ENCODE measurements at regions not wholly inside any gene's neighbourhood (a gene's known extent, or its start where the extent isn't known, plus 50 kb on each side); places are given as distances from the start of the nearest gene placed in this dataset.

DNA sequence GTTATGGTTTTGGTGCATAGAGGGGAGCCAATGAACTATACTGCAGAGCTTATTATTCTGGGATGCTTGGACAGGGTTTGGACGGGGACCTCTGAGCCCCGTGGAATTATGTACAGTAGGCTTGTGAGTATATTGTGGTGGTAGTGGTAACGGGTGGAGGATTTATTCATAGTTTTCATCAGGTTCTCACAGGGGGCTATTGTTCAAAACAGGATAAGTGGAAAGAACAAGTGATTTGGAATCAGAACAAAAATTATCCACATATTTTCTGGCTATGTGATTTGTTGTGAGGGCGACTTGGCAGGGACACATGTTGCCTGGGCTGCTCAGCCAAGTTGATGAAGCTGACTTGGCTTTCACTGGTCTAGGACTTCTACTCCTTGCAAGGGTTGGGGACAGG is 64.6 kb upstream of the ELOVL5 start:
- Histone ChIP-seq H3K27ac (ENCODE audit: insufficient read depth, low read length) (no peak overlapping the region), H2BK20ac (ENCODE audit: low read depth, low read length) (no peak overlapping the region), H3K79me1 (ENCODE audit: low read depth in 1 of 2, low read length in 2 of 2) (no peaks in the 10 kb centered on the region), H3K18ac (ENCODE audit: low read depth, low read length) (no peak overlapping the region), H3K23ac (ENCODE audit: low read depth, low read length) (no peak overlapping the region), H2BK120ac (ENCODE audit: low read depth, low read length) (no peak overlapping the region), H3K56ac (ENCODE audit: extremely low read depth, insufficient read depth, low read length) (no peak overlapping the region), H3K4me3 (ENCODE audit: insufficient read depth, low read depth, low read length) (no peak overlapping the region), H3K14ac (replicated peaks; ENCODE audit: low read depth, low read length) (no peak overlapping the region), H2AFZ (replicated peaks; ENCODE audit: low read length, poor library complexity) (no peak overlapping the region), H2BK5ac (ENCODE audit: low read depth, low read length, poor library complexity, severe bottlenecking) (no peak overlapping the region), H3K9me1 (ENCODE audit: insufficient read depth, low read length) (no peaks in the 10 kb centered on the region), H2AK9ac (replicated peaks; ENCODE audit: low read depth, low read length, poor library complexity) (no peak overlapping the region), H3K4me1 (ENCODE audit: control insufficient read depth, insufficient read depth, low read length) (no peaks in the 10 kb centered on the region), H4K5ac (ENCODE audit: low read depth, low read length) (no peak overlapping the region), H3K4me2 (ENCODE audit: low read depth, low read length) (no peak overlapping the region), H3K36me3 (ENCODE audit: control insufficient read depth, insufficient read depth, low read length) (no peaks in the 10 kb centered on the region), H3K9me3 (ENCODE audit: control insufficient read depth, insufficient read depth, low read length) (no peaks in the 10 kb centered on the region), H2BK15ac (ENCODE audit: low read depth, low read length) (no peak overlapping the region), H4K20me1 (ENCODE audit: insufficient read depth, low read length) (no peaks in the 10 kb centered on the region), H3K9ac (ENCODE audit: low read depth, low read length) (no peak overlapping the region), H4K91ac (ENCODE audit: insufficient read depth, low read depth, low read length) (no peak overlapping the region), H3K4ac (ENCODE audit: low read depth, low read length) (no peak overlapping the region), H4K8ac (ENCODE audit: low read depth in 2 of 2, low read length in 2 of 2) (no peak overlapping the region), H3K27me3 (ENCODE audit: control insufficient read depth, insufficient read depth, low read length) (peaks cover 23% of the 10 kb centered on the region), H2AK5ac (ENCODE audit: low read depth, low read length) (no peak overlapping the region)
- BruUV-seq (replicated peaks) = no TSS peak
- CTCF ChIA-PET = no interaction called here
- no CpG with 5 or more reads among the region's 4 CpGs for WGBS, 2 experiments (ENCODE audit: extremely low coverage in 2 of 2, insufficient read length in 1 of 2)
- no peak for DNase-seq
- ATAC-seq (ENCODE audit: low read depth) = no peak
- intact Hi-C loops (cut with micrococcal nuclease) = no loop called here
- in situ Hi-C loops (cut with MboI; ENCODE audit: low sequenced_read_pairs) = no loop called here
- no peak for TF ChIP-seq BHLHE40 (IDR thresholded peaks at IDR 0.05; ENCODE audit: low read depth, low read length)
- TF ChIP-seq RAD21 (IDR thresholded peaks at IDR 0.05; ENCODE audit: low read length) = no peak
- no peak for TF ChIP-seq MAFK (IDR thresholded peaks at IDR 0.05; ENCODE audit: low read depth, low read length)
- TF ChIP-seq, protein P1, sequence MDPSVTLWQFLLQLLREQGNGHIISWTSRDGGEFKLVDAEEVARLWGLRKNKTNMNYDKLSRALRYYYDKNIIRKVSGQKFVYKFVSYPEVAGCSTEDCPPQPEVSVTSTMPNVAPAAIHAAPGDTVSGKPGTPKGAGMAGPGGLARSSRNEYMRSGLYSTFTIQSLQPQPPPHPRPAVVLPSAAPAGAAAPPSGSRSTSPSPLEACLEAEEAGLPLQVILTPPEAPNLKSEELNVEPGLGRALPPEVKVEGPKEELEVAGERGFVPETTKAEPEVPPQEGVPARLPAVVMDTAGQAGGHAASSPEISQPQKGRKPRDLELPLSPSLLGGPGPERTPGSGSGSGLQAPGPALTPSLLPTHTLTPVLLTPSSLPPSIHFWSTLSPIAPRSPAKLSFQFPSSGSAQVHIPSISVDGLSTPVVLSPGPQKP (IDR thresholded peaks at IDR 0.05; ENCODE audit: borderline replicate concordance, low read depth, low read length) = no peak
- TF ChIP-seq CHD1 (IDR thresholded peaks at IDR 0.05; ENCODE audit: low read depth, low read length) = no peak
- TF ChIP-seq POLR2A (IDR thresholded peaks at IDR 0.05; ENCODE audit: low read depth, low read length) = no peak
- TF ChIP-seq NFE2L2 (IDR thresholded peaks at IDR 0.05; ENCODE audit: low read depth, low read length) = no peak
- no peak for TF ChIP-seq SMC3 (IDR thresholded peaks at IDR 0.05; ENCODE audit: low read depth, low read length)
- TF ChIP-seq, protein P2, sequence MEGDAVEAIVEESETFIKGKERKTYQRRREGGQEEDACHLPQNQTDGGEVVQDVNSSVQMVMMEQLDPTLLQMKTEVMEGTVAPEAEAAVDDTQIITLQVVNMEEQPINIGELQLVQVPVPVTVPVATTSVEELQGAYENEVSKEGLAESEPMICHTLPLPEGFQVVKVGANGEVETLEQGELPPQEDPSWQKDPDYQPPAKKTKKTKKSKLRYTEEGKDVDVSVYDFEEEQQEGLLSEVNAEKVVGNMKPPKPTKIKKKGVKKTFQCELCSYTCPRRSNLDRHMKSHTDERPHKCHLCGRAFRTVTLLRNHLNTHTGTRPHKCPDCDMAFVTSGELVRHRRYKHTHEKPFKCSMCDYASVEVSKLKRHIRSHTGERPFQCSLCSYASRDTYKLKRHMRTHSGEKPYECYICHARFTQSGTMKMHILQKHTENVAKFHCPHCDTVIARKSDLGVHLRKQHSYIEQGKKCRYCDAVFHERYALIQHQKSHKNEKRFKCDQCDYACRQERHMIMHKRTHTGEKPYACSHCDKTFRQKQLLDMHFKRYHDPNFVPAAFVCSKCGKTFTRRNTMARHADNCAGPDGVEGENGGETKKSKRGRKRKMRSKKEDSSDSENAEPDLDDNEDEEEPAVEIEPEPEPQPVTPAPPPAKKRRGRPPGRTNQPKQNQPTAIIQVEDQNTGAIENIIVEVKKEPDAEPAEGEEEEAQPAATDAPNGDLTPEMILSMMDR (conservative IDR thresholded peaks at IDR 0.05; ENCODE audit: low read depth, low read length) = no peak
- TF ChIP-seq USF2 (IDR thresholded peaks at IDR 0.05; ENCODE audit: low read depth, low read length) = no peak
- no peak for TF ChIP-seq FOS (IDR thresholded peaks at IDR 0.05; ENCODE audit: low read depth, low read length)
- POLR2A ChIA-PET (ENCODE audit: unreplicated experiment) = no interaction called here
- dilution Hi-C loops (cut with HindIII; ENCODE audit: low sequenced_read_pairs, unreplicated experiment) = no loop called here
